PC-9 (cell line): ENCODE measurements at regions not wholly inside any gene's neighbourhood (a gene's known extent, or its start where the extent isn't known, plus 50 kb on each side); places are given as distances from the start of the nearest gene placed in this dataset.

Source experiments
- EZH2 ChIP-seq: fragments of 200-600 bp; sonication (generic); IDR thresholded peaks from 2 replicates; pipeline ENCODE4 v1.8.0; 2017; ENCODE audit warnings: antibody characterized with exemption, low read depth
- TF ChIP-seq, protein P1 (sequence below): fragments of 200-600 bp; sonication (generic); conservative IDR thresholded peaks from 2 replicates; pipeline ENCODE4 v1.6.1; 2017; ENCODE audit warnings: mixed run types, antibody characterized with exemption, mild to moderate bottlenecking, moderate library complexity

DNA sequence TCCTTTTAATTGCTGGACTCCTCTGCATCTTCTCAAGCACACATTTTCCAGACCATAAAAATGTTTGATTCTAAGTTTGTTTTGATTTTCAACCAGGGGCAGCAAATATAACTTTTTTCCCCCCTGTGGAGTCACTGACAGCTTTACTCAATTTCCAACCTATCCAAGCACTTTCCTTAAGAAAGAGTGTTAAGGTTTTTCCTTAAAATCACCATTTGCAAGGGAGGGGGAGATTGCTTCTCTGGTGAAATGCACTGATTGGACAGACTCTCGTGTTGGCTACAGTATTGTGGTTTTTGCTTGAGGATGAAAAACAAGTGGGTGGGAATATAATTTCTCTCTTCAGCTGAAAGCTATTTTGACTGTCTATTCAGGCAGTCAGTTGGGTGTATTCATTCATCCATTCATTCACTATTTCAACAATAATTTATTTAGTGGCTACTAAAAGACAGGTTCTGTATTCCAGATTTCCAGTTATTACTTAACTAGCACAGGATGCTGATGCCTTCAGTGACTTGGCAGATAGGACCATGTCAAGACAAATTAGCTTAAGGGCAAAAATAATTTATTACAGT is 146.3 kb downstream of the BAMBI start:
- TF ChIP-seq, protein P1, sequence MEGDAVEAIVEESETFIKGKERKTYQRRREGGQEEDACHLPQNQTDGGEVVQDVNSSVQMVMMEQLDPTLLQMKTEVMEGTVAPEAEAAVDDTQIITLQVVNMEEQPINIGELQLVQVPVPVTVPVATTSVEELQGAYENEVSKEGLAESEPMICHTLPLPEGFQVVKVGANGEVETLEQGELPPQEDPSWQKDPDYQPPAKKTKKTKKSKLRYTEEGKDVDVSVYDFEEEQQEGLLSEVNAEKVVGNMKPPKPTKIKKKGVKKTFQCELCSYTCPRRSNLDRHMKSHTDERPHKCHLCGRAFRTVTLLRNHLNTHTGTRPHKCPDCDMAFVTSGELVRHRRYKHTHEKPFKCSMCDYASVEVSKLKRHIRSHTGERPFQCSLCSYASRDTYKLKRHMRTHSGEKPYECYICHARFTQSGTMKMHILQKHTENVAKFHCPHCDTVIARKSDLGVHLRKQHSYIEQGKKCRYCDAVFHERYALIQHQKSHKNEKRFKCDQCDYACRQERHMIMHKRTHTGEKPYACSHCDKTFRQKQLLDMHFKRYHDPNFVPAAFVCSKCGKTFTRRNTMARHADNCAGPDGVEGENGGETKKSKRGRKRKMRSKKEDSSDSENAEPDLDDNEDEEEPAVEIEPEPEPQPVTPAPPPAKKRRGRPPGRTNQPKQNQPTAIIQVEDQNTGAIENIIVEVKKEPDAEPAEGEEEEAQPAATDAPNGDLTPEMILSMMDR, result no peak
- no peak for TF ChIP-seq EZH2
